Stimulated activated memory B cell treated with anti-CD40 and anti-IgM and Interleukin-4, amounts not matched to agents 10 μg/mL and 1 μg/mL and 100 μg/mL, for 72 hours (primary cell): ENCODE measurements at regions not wholly inside any gene's neighbourhood (a gene's known extent, or its start where the extent isn't known, plus 50 kb on each side); places are given as distances from the start of the nearest gene placed in this dataset.
"Not testable (repeated sequence)": the region's sequence is repeated elsewhere in the genome, so short reads cannot be mapped to it uniquely, and the experiment has no call there.

ENCODE experiments used
- ATAC-seq: fragments of 150-1000 bp; cut with Tn5 transposase; 2 replicates; pipeline ENCODE4 v1.10.0; 2021
- H3K27ac Mint-ChIP-seq: one replicate; pipeline ENCODE4 v1.8.0; 2022; ENCODE audit warnings: mild to moderate bottlenecking, mixed read lengths
- H3K27me3 Mint-ChIP-seq: one replicate; pipeline ENCODE4 v1.8.0; 2022; ENCODE audit warnings: mixed read lengths
- H3K36me3 Mint-ChIP-seq: one replicate; pipeline ENCODE4 v1.8.0; 2022; ENCODE audit warnings: mixed read lengths
- H3K4me1 Mint-ChIP-seq: one replicate; pipeline ENCODE4 v1.8.0; 2022; ENCODE audit warnings: mixed read lengths
- H3K4me3 Mint-ChIP-seq: one replicate; pipeline ENCODE4 v1.8.0; 2022; ENCODE audit warnings: mild to moderate bottlenecking, moderate library complexity, mixed read lengths
- H3K9me3 Mint-ChIP-seq: one replicate; pipeline ENCODE4 v1.8.0; 2022; ENCODE audit warnings: mixed read lengths

DNA sequence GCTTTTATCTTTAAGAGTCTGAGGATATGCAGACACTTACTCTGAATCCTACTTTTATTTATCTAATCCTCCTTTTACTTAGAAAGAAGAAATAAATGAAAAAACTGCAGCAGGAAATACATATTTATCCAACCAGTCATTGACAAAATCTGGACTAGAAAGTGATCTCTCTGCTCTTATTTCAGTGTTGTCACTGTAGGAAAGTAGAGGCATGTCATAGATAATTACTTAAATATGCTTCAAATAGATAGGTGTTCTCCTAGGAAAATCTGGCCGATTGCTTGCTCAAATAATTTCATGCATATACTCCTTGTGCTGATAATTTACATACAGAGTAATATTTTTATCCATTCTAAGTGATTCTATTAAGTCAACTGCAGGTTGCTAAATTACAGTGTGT, 2001.9 kb upstream of the C9orf72 start:
- no peaks in the 10 kb centered on the region for H3K4me1 Mint-ChIP-seq
- H3K27me3 Mint-ChIP-seq, result no peaks in the 10 kb centered on the region
- ATAC-seq, result no peak
- H3K36me3 Mint-ChIP-seq, result no peaks in the 10 kb centered on the region
- no peak overlapping the region for H3K27ac Mint-ChIP-seq
- H3K9me3 Mint-ChIP-seq, result no peaks in the 10 kb centered on the region
- no peak overlapping the region for H3K4me3 Mint-ChIP-seq

DNA sequence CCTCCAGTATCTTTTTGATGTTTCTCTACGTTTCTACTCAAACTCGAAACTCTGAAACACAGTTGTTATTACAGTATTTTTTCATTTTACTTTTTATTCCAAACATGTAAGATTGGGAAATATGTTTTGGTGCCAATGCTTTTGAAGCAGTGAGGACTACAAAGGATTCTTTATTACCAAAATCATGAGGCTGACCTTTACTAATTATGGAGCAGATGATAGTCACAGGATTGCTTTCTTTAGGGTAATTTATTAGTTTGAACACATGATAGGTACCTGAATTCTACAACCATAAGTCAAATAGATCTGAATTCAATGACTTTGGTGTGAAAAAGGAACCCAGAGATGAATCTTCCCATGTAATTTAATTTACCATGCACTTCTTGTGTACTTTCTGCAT, 2015.1 kb upstream of the C9orf72 start:
- no peaks in the 10 kb centered on the region for H3K36me3 Mint-ChIP-seq
- ATAC-seq, result no peak
- H3K9me3 Mint-ChIP-seq, result peaks cover 10% of the 10 kb centered on the region
- H3K27me3 Mint-ChIP-seq, result no peaks in the 10 kb centered on the region
- H3K27ac Mint-ChIP-seq, result no peak overlapping the region
- H3K4me1 Mint-ChIP-seq, result no peaks in the 10 kb centered on the region
- H3K4me3 Mint-ChIP-seq, result no peak overlapping the region

GRCh38 chr9:29609282-29609681, 2036.0 kb upstream of the C9orf72 start:
- Mint-ChIP-seq H3K4me3 (no peak overlapping the region), H3K36me3 (no peaks in the 10 kb centered on the region), H3K9me3 (peaks cover 8% of the 10 kb centered on the region), H3K27me3 (no peaks in the 10 kb centered on the region), H3K4me1 (no peaks in the 10 kb centered on the region), H3K27ac (no peak overlapping the region)
- no peak for ATAC-seq

- Mint-ChIP-seq H3K27ac (no peak overlapping the region), H3K4me1 (no peaks in the 10 kb centered on the region), H3K36me3 (no peaks in the 10 kb centered on the region), H3K9me3 (peaks cover 5% of the 10 kb centered on the region), H3K4me3 (no peak overlapping the region), H3K27me3 (no peaks in the 10 kb centered on the region)
- no peak for ATAC-seq
Measured at GRCh38 chr9:29613773-29614172, 2040.5 kb upstream of the C9orf72 start.

DNA sequence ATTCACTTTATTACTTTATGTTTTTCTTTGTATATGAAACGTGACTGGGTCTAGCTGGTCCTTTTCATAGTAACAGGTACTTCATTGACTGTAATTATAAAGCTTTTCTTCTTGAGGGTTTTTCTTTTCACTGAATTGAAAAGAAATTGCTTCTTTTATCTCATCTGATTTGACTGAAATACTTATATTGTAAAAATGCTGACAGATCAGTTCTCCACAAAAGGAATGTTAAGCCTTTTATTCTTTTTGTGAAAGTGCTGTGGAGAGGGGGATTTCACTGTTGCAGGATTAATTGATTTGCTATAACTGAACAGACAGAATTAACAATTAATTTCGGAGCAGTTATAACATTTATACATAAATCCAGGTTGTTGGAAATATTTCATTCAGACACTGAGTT, 2043.6 kb upstream of the C9orf72 start:
- Mint-ChIP-seq H3K27ac (no peak overlapping the region), H3K4me1 (no peaks in the 10 kb centered on the region), H3K36me3 (no peaks in the 10 kb centered on the region), H3K4me3 (no peak overlapping the region), H3K9me3 (peaks cover 3% of the 10 kb centered on the region), H3K27me3 (no peaks in the 10 kb centered on the region)
- ATAC-seq, result no peak

DNA sequence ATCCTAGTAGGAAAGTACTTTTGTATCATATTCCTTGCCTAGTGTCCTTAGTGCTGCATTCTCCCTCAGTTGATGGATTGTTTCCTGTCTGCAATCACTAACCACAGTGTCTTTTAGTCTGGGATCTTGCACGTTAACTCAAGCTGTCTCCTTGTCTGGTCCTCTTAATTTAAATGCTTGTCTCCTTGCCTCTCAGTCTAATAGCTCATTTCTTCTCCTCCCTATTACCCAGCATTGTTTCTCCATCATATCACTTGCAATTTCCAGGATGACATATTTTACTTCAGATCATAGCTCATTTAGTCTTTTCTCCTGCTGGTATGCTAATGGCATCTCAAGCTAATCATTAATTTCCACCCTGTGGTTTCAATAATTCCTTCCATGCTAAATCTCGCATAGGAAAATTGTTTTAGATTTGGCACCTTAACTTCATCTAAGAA, 2052.0 kb upstream of the C9orf72 start:
- ATAC-seq, result no peak
- no peaks in the 10 kb centered on the region for H3K36me3 Mint-ChIP-seq
- no peaks in the 10 kb centered on the region for H3K4me1 Mint-ChIP-seq
- H3K9me3 Mint-ChIP-seq, result peaks cover 7% of the 10 kb centered on the region
- no peaks in the 10 kb centered on the region for H3K27me3 Mint-ChIP-seq
- H3K27ac Mint-ChIP-seq, result no peak overlapping the region
- H3K4me3 Mint-ChIP-seq, result no peak overlapping the region

GRCh38 chr9:29625931-29626330, 2052.7 kb upstream of the C9orf72 start:
- peaks cover 7% of the 10 kb centered on the region for H3K9me3 Mint-ChIP-seq
- H3K36me3 Mint-ChIP-seq, result no peaks in the 10 kb centered on the region
- H3K4me1 Mint-ChIP-seq, result no peaks in the 10 kb centered on the region
- ATAC-seq, result no peak
- no peak overlapping the region for H3K4me3 Mint-ChIP-seq
- H3K27me3 Mint-ChIP-seq, result no peaks in the 10 kb centered on the region
- no peak overlapping the region for H3K27ac Mint-ChIP-seq

DNA sequence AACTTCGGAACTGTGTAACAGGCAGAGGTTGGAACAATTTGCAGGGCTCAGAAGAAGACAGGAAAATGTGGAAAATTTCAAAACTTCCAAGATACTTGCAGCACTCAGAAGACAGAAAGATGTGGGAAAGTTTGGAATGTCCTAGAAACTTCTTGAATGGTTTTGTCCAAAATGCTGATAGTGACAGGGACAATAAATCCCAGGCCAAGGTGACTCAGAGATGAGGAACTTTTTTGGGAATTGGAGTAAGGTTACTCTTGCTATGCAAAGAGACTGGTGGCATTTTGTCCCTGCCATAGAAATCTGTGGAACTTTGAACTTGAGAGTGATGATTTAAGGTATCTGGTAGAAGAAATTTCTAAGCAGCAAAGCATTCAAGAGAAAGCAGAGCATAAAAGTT, 2055.6 kb upstream of the C9orf72 start:
- peaks cover 14% of the 10 kb centered on the region for H3K9me3 Mint-ChIP-seq
- H3K27me3 Mint-ChIP-seq, H3K27ac Mint-ChIP-seq, ATAC-seq, H3K36me3 Mint-ChIP-seq, H3K4me3 Mint-ChIP-seq, H3K4me1 Mint-ChIP-seq: not testable (repeated sequence)

GRCh38 chr9:29637471-29638237, 2064.4 kb upstream of the C9orf72 start:
- no peak overlapping the region for H3K4me3 Mint-ChIP-seq
- peaks cover 2% of the 10 kb centered on the region for H3K9me3 Mint-ChIP-seq
- H3K27me3 Mint-ChIP-seq, result no peaks in the 10 kb centered on the region
- no peaks in the 10 kb centered on the region for H3K4me1 Mint-ChIP-seq
- no peaks in the 10 kb centered on the region for H3K36me3 Mint-ChIP-seq
- H3K27ac Mint-ChIP-seq, result no peak overlapping the region
- no peak for ATAC-seq

GRCh38 chr9:29640507-29640906, 2067.2 kb upstream of the C9orf72 start:
- Mint-ChIP-seq H3K27ac (no peak overlapping the region), H3K36me3 (no peaks in the 10 kb centered on the region), H3K4me3 (no peak overlapping the region), H3K4me1 (no peaks in the 10 kb centered on the region), H3K9me3 (no peaks in the 10 kb centered on the region), H3K27me3 (no peaks in the 10 kb centered on the region)
- ATAC-seq, result no peak

DNA sequence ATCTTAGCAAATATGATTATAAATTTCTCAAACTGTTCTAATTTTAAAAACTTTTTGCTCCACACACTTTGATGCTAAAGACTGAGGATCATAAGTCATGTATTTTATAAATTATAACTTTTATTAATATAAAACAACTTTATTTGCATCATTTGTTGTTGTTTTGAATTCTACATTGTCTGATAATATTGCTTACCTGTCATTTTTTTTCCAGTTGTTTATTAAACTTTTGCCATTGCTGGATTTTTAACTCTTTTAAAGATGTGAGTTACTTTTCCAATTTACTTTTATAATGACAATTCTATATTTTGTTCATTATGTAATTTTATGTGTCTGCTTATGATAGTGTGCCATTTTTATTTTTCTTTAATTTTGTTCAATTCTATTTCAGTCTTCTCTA, 2071.2 kb upstream of the C9orf72 start:
- Mint-ChIP-seq H3K4me1 (no peaks in the 10 kb centered on the region), H3K27ac (no peak overlapping the region), H3K27me3 (no peaks in the 10 kb centered on the region), H3K9me3 (no peaks in the 10 kb centered on the region), H3K4me3 (no peak overlapping the region), H3K36me3 (no peaks in the 10 kb centered on the region)
- ATAC-seq, result no peak

- no peaks in the 10 kb centered on the region for H3K36me3 Mint-ChIP-seq
- no peaks in the 10 kb centered on the region for H3K9me3 Mint-ChIP-seq
- no peak for ATAC-seq
- no peak overlapping the region for H3K27ac Mint-ChIP-seq
- no peaks in the 10 kb centered on the region for H3K27me3 Mint-ChIP-seq
- no peak overlapping the region for H3K4me3 Mint-ChIP-seq
- H3K4me1 Mint-ChIP-seq, result no peaks in the 10 kb centered on the region
Measured at GRCh38 chr9:29647451-29647850, 2074.2 kb upstream of the C9orf72 start.

DNA sequence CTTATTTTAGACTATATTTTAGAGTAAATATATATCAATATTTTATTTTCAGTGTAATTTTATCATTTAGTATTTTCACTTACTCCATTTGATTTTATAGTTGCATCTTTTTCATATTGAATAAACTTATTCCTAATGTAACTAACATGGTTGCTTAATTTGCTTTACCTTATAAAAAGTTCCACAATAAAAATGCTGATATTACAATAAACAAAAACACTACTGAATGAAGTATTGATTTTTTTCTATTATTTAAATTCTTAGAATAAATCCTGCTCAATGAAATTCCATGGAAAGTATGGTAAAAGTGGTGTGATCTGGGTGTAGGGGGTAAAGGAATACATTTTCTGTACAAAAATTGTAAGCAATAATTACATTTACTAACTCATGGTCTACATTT, 2074.9 kb upstream of the C9orf72 start:
- H3K4me1 Mint-ChIP-seq, result no peaks in the 10 kb centered on the region
- H3K27ac Mint-ChIP-seq, result no peak overlapping the region
- ATAC-seq, result no peak
- no peak overlapping the region for H3K4me3 Mint-ChIP-seq
- no peaks in the 10 kb centered on the region for H3K9me3 Mint-ChIP-seq
- no peaks in the 10 kb centered on the region for H3K36me3 Mint-ChIP-seq
- H3K27me3 Mint-ChIP-seq, result no peaks in the 10 kb centered on the region

DNA sequence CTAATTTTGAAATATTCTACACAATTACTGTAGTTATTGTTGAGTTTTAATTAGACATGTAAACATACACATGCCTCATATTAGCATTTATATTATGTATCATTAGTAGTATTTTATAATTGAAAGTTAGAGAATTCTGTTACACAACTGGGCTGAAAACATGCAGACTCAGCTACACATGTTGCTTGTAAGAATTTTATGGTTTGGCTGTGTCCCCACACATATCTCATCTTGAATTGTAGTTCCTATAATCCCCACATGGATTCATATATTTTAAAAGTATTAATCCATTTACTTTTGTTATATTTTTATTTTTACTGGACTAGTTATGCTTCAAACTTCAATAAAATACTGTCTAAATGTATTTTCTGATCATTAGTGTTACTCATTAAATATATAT, 2075.3 kb upstream of the C9orf72 start:
- Mint-ChIP-seq H3K27ac (no peak overlapping the region), H3K4me1 (no peaks in the 10 kb centered on the region), H3K27me3 (no peaks in the 10 kb centered on the region), H3K9me3 (no peaks in the 10 kb centered on the region), H3K4me3 (no peak overlapping the region), H3K36me3 (no peaks in the 10 kb centered on the region)
- ATAC-seq, result no peak

GRCh38 chr9:29656641-29657406, 2083.5 kb upstream of the C9orf72 start:
- H3K27me3 Mint-ChIP-seq, result no peaks in the 10 kb centered on the region
- peaks cover 7% of the 10 kb centered on the region for H3K9me3 Mint-ChIP-seq
- no peak overlapping the region for H3K27ac Mint-ChIP-seq
- no peak overlapping the region for H3K4me3 Mint-ChIP-seq
- no peaks in the 10 kb centered on the region for H3K36me3 Mint-ChIP-seq
- no peak for ATAC-seq
- no peaks in the 10 kb centered on the region for H3K4me1 Mint-ChIP-seq

DNA sequence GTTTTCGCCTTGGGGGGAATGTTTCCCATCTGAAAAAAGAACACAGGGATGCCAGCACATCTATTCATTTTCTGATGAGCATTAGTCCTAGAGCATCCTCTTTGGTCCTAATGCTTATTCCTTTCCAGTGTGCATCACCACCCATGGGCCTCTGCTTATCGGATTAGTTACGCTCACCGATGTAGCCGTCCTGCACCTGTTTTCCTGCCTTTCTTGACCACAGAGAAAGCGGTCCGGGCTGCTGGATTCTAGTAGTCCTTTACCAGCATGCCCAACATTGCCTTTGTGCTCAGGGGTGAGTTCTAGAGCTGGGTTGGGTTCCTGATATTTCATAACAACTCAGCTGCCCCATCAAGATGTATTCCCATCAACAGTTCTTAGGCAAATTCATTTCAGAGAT, 2084.5 kb upstream of the C9orf72 start:
- Mint-ChIP-seq H3K4me3 (no peak overlapping the region), H3K4me1 (no peaks in the 10 kb centered on the region), H3K36me3 (no peaks in the 10 kb centered on the region), H3K27ac (no peak overlapping the region), H3K9me3 (peaks cover 7% of the 10 kb centered on the region), H3K27me3 (no peaks in the 10 kb centered on the region)
- no peak for ATAC-seq
